ENCODE measurements at regions not wholly inside any gene's neighbourhood (a gene's known extent, or its start where the extent isn't known, plus 50 kb on each side); places are given as distances from the start of the nearest gene placed in this dataset.

GRCh38 chr6:2550247-2550646 lies 200.5 kb downstream of the MYLK4 start:
- no peak for TF ChIP-seq EZH2 (IDR thresholded peaks at IDR 0.05; ENCODE audit: borderline replicate concordance)
- no peak for TF ChIP-seq EZH2phosphoT487 (IDR thresholded peaks at IDR 0.05; ENCODE audit: low read depth, severe bottlenecking, unreplicated experiment)
- no peak for TF ChIP-seq CTCF (IDR thresholded peaks at IDR 0.05; ENCODE audit: poor library complexity)
- Histone ChIP-seq H3K27ac (no peak overlapping the region), H4K20me1 (ENCODE audit: insufficient read depth, poor library complexity, severe bottlenecking) (no peaks in the 10 kb centered on the region), H3K36me3 (replicated peaks; ENCODE audit: insufficient read depth, low read depth) (no peaks in the 10 kb centered on the region), H3K4me3 (no peak overlapping the region), H3K79me2 (no peaks in the 10 kb centered on the region), H3K9me3 (ENCODE audit: low read depth) (no peaks in the 10 kb centered on the region), H3K4me2 (no peak overlapping the region), H3K4me1 (ENCODE audit: insufficient read depth) (no peaks in the 10 kb centered on the region), H3K27me3 (no peaks in the 10 kb centered on the region), H2AFZ (no peak overlapping the region), H3K9me2 (replicated peaks; ENCODE audit: insufficient read depth) (no peaks in the 10 kb centered on the region)
- DNase-seq (ENCODE audit: low spot score) = no peak
- WGBS (ENCODE audit: low lambda C conversion rate, missing lambda C conversion rate) = 79% methylated on average over 4 of the region's 4 CpGs

GRCh38 chr6:2549834-2550233 lies 200.9 kb downstream of the MYLK4 start:
- H3K9me3 ChIP-seq (ENCODE audit: low read depth) = no peaks in the 10 kb centered on the region
- WGBS (ENCODE audit: low lambda C conversion rate, missing lambda C conversion rate) = 75% methylated on average over 3 of the region's 3 CpGs
- H4K20me1 ChIP-seq (ENCODE audit: insufficient read depth, poor library complexity, severe bottlenecking) = no peaks in the 10 kb centered on the region
- no peak for DNase-seq (ENCODE audit: low spot score)
- no peaks in the 10 kb centered on the region for H3K36me3 ChIP-seq (replicated peaks; ENCODE audit: insufficient read depth, low read depth)
- no peak overlapping the region for H2AFZ ChIP-seq
- TF ChIP-seq CTCF (IDR thresholded peaks at IDR 0.05; ENCODE audit: poor library complexity) = no peak
- no peak for TF ChIP-seq EZH2phosphoT487 (IDR thresholded peaks at IDR 0.05; ENCODE audit: low read depth, severe bottlenecking, unreplicated experiment)
- TF ChIP-seq EZH2 (IDR thresholded peaks at IDR 0.05; ENCODE audit: borderline replicate concordance) = no peak
- H3K27ac ChIP-seq = no peak overlapping the region
- no peaks in the 10 kb centered on the region for H3K79me2 ChIP-seq
- no peaks in the 10 kb centered on the region for H3K4me1 ChIP-seq (ENCODE audit: insufficient read depth)
- H3K27me3 ChIP-seq = no peaks in the 10 kb centered on the region
- H3K4me2 ChIP-seq = no peak overlapping the region
- no peaks in the 10 kb centered on the region for H3K9me2 ChIP-seq (replicated peaks; ENCODE audit: insufficient read depth)
- H3K4me3 ChIP-seq = no peak overlapping the region

- H3K4me1 ChIP-seq (ENCODE audit: insufficient read depth) = peaks cover 9% of the 10 kb centered on the region
- H3K4me2 ChIP-seq = no peak overlapping the region
- H2AFZ ChIP-seq = no peak overlapping the region
- no peak overlapping the region for H3K27ac ChIP-seq
- H3K4me3 ChIP-seq = no peak overlapping the region
- TF ChIP-seq CTCF (IDR thresholded peaks at IDR 0.05; ENCODE audit: poor library complexity) = no peak
- TF ChIP-seq EZH2phosphoT487 (IDR thresholded peaks at IDR 0.05; ENCODE audit: low read depth, severe bottlenecking, unreplicated experiment) = no peak
- no peak for TF ChIP-seq EZH2 (IDR thresholded peaks at IDR 0.05; ENCODE audit: borderline replicate concordance)
- no peaks in the 10 kb centered on the region for H3K27me3 ChIP-seq
- H3K36me3 ChIP-seq (replicated peaks; ENCODE audit: insufficient read depth, low read depth) = no peaks in the 10 kb centered on the region
- no peaks in the 10 kb centered on the region for H4K20me1 ChIP-seq (ENCODE audit: insufficient read depth, poor library complexity, severe bottlenecking)
- 91% methylated on average over 4 of the region's 4 CpGs for WGBS (ENCODE audit: low lambda C conversion rate, missing lambda C conversion rate)
- no peaks in the 10 kb centered on the region for H3K79me2 ChIP-seq
- no peaks in the 10 kb centered on the region for H3K9me2 ChIP-seq (replicated peaks; ENCODE audit: insufficient read depth)
- H3K9me3 ChIP-seq (ENCODE audit: low read depth) = no peaks in the 10 kb centered on the region
- DNase-seq (ENCODE audit: low spot score) = no peak
Observed at GRCh38 chr6:2547355-2547754, 203.4 kb downstream of the MYLK4 start.

GRCh38 chr6:2546901-2547300 lies 203.8 kb downstream of the MYLK4 start:
- Histone ChIP-seq H4K20me1 (ENCODE audit: insufficient read depth, poor library complexity, severe bottlenecking) (no peaks in the 10 kb centered on the region), H3K4me3 (no peak overlapping the region), H3K9me2 (replicated peaks; ENCODE audit: insufficient read depth) (no peaks in the 10 kb centered on the region), H3K9me3 (ENCODE audit: low read depth) (no peaks in the 10 kb centered on the region), H3K79me2 (no peaks in the 10 kb centered on the region), H3K4me1 (ENCODE audit: insufficient read depth) (peaks cover 12% of the 10 kb centered on the region), H3K4me2 (no peak overlapping the region), H3K27ac (no peak overlapping the region), H2AFZ (no peak overlapping the region), H3K36me3 (replicated peaks; ENCODE audit: insufficient read depth, low read depth) (no peaks in the 10 kb centered on the region), H3K27me3 (no peaks in the 10 kb centered on the region)
- DNase-seq (ENCODE audit: low spot score) = no peak
- TF ChIP-seq EZH2phosphoT487 (IDR thresholded peaks at IDR 0.05; ENCODE audit: low read depth, severe bottlenecking, unreplicated experiment) (no peak), CTCF (IDR thresholded peaks at IDR 0.05; ENCODE audit: poor library complexity) (no peak), EZH2 (IDR thresholded peaks at IDR 0.05; ENCODE audit: borderline replicate concordance) (no peak)
- WGBS (ENCODE audit: low lambda C conversion rate, missing lambda C conversion rate) = 95% methylated on average over 8 of the region's 8 CpGs

Data from hepatocyte (in vitro differentiated cells).